ENCODE measurements at regions not wholly inside any gene's neighbourhood (a gene's known extent, or its start where the extent isn't known, plus 50 kb on each side); places are given as distances from the start of the nearest gene placed in this dataset.

DNA sequence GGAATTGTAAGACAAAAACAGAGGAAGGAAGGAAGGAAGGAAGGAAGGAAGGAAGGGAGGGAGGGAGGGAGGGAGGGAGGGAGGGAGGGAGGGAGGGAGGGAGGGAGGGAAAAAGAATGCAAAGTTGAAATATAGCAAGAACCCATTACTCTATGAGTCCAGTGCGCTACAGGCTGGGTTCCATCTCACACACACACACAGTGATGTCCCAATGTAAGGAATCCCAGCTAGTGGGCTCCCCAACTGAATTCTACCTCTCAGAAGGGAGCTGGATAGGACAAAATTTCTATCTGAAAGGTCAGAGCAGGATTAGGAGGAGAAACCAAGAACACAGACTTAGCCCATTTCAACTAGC is 173.4 kb downstream of the DAD1 start (continued):
- TF ChIP-seq ATF2 (CRISPR knock-in tag; IDR thresholded peaks at IDR 0.05) (no peak), ATF7 (IDR thresholded peaks at IDR 0.05) (no peak), ATF7 (CRISPR knock-in tag; IDR thresholded peaks at IDR 0.05) (no peak), CCAR2 (optimal IDR thresholded peaks at IDR 0.05; ENCODE audit: low read depth, low read length) (no peak), ZNF317 (CRISPR knock-in tag; IDR thresholded peaks at IDR 0.05) (no peak), ZNF607 (CRISPR knock-in tag; IDR thresholded peaks at IDR 0.05; ENCODE audit: borderline replicate concordance) (no peak), HMGXB4 (CRISPR knock-in tag; IDR thresholded peaks at IDR 0.05; ENCODE audit: borderline replicate concordance in 1 of 2, low read depth in 1 of 2) (no peak)
- TF ChIP-seq, protein P1, sequence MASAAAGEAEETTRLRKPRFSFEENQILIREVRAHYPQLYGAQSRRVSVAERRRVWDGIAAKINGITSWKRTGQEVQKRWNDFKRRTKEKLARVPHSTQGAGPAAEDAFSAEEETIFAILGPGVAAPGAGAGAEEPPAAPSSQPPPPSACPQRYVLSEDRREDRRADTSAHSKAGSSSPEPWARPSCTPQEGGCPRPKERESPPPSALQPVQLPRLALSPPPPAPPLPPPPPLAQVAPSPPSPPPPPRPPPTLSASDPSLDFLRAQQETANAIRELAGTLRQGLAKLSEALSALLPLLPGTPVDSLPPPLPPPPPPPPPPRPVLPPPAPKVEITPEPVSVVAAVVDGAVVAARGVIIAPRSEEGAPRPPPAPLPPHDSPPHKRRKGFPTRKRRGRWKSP (CRISPR knock-in tag; IDR thresholded peaks at IDR 0.05): no peak

DNA sequence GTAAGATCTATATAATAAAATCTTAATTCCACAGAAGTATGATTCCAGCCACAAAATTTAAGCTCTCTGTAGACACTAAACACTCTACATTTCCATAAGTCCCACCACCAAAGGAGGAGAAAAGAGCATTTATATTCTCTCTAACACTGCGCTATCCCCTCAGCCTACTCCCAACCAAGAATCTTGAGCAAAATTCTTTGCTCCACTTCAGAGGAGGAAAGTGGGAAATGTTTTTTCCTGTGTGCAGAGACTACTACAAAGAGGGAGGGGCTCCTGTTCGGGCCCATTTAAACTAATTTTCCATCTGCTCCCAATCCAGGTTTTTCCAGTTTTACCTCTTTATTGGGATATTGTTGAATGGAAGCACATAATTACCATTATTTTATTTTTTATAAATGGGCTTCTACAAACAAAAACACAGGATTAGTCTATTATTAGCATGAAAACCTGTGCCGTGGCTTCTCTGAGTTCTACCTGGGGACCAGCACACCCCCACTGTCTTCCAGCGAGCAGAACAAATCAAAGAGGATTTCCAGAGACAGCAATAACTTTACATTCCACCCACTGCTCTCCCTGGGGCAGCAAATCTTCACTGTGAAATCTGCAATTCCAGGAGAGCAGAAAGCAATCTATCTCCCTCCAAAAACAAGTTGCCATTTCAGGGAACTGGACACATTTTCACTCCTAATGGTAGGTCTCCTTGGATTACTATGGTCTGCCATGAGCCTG is 174.0 kb downstream of the DAD1 start:
- no peaks in the 10 kb centered on the region for H3K9me3 ChIP-seq (ENCODE audit: low read length)
- no peaks in the 10 kb centered on the region for H4K20me1 ChIP-seq (ENCODE audit: insufficient read depth, low read length)
- FAIRE-seq (no peak), DNase-seq (ENCODE audit: low spot score) (no peak), ATAC-seq (no peak)
- H3K27ac ChIP-seq (ENCODE audit: extremely low read length, insufficient read depth, low read length): no peak overlapping the region
- no peak overlapping the region for H2AFZ ChIP-seq (ENCODE audit: low read length)
- no peaks in the 10 kb centered on the region for H3K4me1 ChIP-seq (ENCODE audit: insufficient read depth, low read length)
- H3K9ac ChIP-seq (ENCODE audit: insufficient read depth, low read depth, low read length): no peak overlapping the region
- POLR2A ChIA-PET: no interaction called here
- no peak overlapping the region for H3K4me3 ChIP-seq (replicated peaks in 1 of 3; ENCODE audit: insufficient read depth in 1 of 3, low read depth in 2 of 3, low read length in 3 of 3)
- CTCF ChIA-PET (ENCODE audit: low intra/inter-chr PET ratio, low total read pairs): no interaction called here
- H3K79me2 ChIP-seq (ENCODE audit: insufficient read depth, low read length): no peaks in the 10 kb centered on the region
- in situ Hi-C loops (cut with HindIII; ENCODE audit: extremely low pct_ligation_motif_present, low pct_unique_long_range_greater_than_20kb) (no loop called here), intact Hi-C loops (cut with micrococcal nuclease; ENCODE audit: unreplicated experiment) (no loop called here)
- 29% methylated on average over 4 of the region's 4 CpGs for WGBS (ENCODE audit: low lambda C conversion rate)
- H3K27me3 ChIP-seq (ENCODE audit: control insufficient read depth in 1 of 2, insufficient read depth in 2 of 2, low read length in 2 of 2): no peaks in the 10 kb centered on the region
- H3K4me2 ChIP-seq (ENCODE audit: low read depth, low read length): no peak overlapping the region
- BruUV-seq (replicated peaks): no TSS peak
- H3K36me3 ChIP-seq (replicated peaks in 1 of 2; ENCODE audit: control insufficient read depth in 1 of 2, insufficient read depth in 2 of 2, low read length in 2 of 2): no peaks in the 10 kb centered on the region
- TF ChIP-seq, protein P2, sequence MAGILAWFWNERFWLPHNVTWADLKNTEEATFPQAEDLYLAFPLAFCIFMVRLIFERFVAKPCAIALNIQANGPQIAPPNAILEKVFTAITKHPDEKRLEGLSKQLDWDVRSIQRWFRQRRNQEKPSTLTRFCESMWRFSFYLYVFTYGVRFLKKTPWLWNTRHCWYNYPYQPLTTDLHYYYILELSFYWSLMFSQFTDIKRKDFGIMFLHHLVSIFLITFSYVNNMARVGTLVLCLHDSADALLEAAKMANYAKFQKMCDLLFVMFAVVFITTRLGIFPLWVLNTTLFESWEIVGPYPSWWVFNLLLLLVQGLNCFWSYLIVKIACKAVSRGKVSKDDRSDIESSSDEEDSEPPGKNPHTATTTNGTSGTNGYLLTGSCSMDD (CRISPR knock-in tag; IDR thresholded peaks at IDR 0.05): no peak
- TF ChIP-seq GRHL1 (CRISPR knock-in tag; conservative IDR thresholded peaks at IDR 0.05) (no peak), ELF1 (CRISPR knock-in tag; IDR thresholded peaks at IDR 0.05) (no peak), SRSF9 (IDR thresholded peaks at IDR 0.05; ENCODE audit: borderline replicate concordance, insufficient read depth, low read depth, low read length, poor library complexity, severe bottlenecking) (no peak), ZNF441 (CRISPR knock-in tag; IDR thresholded peaks at IDR 0.05; ENCODE audit: borderline replicate concordance) (no peak)
- TF ChIP-seq, protein P3, sequence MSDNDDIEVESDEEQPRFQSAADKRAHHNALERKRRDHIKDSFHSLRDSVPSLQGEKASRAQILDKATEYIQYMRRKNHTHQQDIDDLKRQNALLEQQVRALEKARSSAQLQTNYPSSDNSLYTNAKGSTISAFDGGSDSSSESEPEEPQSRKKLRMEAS (IDR thresholded peaks at IDR 0.05): no peak

All from HepG2 (cell line).